ENCODE measurements at regions not wholly inside any gene's neighbourhood (a gene's known extent, or its start where the extent isn't known, plus 50 kb on each side); places are given as distances from the start of the nearest gene placed in this dataset.

DNA sequence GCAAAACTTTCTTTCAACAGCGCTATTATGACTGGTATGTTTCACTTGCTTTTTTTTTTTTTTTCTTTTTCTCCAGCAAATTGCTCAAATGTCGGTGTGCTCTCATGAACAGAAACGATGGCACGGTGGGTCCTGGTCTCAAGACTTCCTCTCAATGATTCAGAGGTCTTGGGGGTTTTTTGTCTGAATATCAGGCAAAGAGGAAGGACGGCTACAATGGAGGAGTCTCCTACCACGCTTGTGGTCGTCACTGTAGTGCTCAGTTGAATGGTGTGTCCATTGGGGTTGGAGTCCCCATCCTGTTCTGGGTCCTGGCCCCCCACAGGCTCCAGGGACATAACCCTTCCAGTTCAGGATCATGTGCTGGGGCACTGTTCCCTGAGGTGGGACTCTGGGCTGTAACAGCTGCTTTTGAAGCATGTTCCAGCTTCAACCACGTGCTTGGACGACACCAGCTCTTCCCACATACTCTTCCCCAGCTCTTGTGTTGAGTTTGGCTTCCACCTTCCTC lies 266.7 kb upstream of the KLF6 start:
- no peak for DNase-seq (ENCODE audit: low spot score)

DNA sequence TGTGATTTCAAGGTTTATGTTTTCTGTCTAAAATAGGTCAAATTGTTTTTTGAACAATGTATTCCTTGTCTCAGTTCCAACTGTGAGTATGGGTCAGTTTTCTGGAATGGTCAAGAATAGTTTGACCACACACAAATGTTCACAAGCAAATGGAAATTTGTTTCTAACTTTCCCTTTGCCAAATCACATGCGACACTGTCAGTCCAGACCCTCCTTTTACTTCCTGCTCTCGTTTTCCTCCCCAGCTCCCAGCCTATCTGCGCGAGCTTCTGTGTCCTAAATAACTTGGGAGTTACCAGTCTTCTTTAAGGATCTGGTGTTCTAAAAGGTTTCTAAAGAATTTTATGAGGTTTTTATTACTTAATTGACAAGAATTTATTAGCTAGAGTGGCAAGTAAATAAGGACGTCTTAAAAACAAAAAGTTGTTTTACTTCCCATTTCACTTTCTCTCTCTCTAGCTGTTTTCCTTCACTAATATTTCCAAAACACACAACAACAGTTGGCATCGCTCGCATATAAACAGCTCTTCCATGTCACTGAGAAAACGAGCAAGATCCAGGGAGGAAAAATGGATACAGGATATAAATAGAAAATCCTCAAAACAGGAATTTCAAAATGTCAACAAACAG lies 266.1 kb upstream of the KLF6 start:
- no peak for DNase-seq (ENCODE audit: low spot score)

DNA sequence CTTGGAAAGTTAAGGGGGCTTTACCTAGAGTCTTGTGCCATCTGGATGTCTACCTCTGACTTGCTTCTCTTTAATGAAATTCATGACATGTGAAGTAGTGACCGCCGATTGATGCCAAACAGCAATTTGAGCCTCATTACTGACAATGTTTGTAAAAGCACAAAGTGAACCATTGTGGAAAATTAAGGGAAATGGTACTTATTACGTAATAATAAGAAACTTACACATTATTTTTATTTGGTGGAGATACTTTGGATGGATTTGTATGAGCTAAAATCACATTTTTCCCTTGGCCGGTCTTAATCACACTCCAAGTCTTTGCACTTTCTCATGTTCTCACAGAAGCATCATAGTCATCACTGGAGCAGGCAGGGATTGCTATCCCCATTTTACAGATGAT lies 265.1 kb upstream of the KLF6 start:
- no peak for DNase-seq (ENCODE audit: low spot score)

DNA sequence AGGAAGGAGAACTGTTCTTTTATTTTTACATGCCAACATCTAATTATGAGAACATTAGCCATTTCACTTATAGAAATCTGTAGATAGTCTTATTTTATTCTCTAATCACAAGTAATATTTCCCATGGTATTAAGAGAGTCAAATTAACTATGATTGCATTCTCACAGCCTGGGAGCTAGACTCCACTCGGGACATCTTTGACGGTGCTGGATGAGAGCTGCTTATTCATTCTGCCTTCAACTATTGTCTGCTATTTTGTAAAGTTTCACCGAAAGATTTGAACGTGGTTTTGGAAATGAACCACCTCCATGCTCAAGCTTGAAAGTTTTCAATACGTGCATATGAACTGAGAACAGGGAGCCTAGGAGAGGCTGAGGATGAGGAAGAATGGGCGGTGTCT lies 264.3 kb upstream of the KLF6 start:
- DNase-seq (ENCODE audit: low spot score) = no peak

DNA sequence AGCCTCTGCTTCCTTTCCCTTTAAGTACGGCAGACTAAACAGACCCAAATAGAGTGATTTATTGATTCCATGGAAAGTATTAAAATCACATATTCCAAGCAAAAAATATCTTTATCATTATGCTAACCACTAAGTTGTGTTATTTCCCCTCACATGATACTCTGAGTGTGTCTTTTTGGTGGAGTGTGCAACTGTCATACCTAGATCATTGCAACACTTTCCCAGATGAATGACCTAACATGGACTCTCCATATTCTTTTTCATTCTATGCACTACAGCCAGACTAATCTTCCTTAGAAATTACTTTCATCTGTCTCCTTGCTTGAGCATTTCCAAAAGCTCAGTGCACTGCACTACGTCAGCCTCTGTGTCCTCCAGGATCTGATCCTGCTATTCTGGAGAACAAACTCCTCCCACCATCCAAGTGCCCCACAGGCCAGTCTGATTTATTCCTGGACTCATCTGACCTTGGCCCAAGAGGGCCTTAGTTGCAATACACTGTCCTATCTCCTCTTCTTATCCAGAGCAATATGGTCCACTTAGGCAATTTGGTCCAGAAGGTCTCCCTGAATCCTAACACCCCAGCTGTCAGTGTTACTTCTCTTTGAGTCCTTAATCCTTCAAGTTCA lies 263.3 kb upstream of the KLF6 start:
- no peak for DNase-seq (ENCODE audit: low spot score)

DNA sequence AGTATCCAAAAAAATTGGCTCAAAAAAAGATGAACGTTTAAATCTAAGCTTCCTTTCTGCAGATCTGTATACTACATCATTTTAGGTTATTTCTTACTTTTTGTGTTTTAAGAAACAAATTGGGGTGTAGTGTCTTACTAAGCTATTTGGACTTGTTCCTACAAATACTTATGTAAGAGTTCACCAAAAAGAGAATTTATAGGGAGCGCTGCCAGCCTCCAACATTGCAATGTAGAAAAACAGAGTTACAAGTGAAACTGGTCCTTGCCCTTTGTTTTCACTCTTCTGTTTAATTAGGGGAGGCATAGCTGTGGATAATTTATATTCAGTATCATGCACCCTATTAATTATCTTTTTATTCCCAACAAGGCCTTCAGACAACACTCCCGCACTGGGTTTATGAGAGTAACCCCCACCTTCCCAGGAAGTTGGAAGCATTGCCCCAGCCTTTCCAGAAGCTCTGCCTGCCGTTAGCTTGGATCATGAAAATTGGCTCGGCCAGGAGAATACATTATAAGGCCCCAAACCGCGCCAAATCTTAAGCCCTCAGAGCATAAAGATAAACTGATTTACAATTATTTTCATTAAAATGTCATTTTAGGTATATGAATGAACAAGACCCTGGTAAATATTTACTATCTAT lies 261.8 kb upstream of the KLF6 start:
- DNase-seq (ENCODE audit: low spot score) = no peak

DNA sequence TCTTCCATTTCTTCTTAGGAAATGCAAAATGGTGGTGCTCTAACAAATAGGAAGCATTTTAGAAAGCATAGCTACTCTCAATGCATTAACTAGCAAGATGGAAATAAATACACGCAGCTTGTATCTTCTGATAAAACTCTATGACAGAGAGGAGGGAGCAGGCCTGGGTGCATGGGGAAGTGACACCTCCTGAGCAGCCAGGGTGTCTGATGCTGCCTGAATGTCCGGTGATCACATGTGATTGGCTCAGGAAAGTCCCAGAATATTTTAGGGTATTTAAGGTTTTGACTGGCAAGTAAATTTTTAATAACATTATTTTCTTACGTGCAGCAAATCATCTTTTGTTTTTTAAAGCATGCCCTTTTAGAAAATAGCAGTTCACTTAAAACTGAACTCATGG lies 261.0 kb upstream of the KLF6 start:
- no peak for DNase-seq (ENCODE audit: low spot score)

DNA sequence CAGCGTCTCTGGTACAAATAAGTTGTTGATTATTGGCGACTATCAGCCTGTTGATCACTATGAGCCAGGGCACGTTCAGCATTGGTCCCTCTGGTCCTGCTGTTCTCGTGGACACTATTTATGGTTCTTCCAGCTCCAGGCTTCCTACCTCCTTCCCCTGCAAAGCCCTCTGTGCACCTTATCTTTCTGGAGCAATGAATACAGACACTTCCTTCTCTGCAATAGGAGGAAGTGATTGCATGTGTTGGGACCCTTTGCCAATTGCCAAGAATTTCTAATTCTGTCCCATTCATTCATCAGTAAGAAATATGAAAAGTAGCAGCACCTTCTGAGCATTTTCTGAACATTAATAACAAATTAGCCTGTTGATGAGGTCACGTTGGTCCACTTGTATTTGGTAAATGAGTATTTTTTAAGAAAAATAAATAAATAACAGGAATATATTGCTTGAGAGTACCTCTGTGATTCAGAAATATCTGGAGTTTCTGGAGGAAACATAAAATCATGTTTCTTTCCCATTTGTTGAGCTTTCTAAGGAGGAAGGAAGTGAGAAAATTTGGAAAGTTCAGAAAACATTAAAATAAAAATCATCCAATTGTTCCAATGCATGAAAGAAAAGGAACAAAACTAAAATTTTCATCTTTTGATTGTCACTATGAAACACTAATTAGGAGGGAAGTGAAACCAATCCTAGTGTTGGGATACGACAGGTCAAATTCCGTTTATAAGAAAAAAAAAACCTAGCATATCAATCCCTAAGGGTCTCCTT lies 259.1 kb upstream of the KLF6 start:
- no peak for DNase-seq (ENCODE audit: low spot score)

DNA sequence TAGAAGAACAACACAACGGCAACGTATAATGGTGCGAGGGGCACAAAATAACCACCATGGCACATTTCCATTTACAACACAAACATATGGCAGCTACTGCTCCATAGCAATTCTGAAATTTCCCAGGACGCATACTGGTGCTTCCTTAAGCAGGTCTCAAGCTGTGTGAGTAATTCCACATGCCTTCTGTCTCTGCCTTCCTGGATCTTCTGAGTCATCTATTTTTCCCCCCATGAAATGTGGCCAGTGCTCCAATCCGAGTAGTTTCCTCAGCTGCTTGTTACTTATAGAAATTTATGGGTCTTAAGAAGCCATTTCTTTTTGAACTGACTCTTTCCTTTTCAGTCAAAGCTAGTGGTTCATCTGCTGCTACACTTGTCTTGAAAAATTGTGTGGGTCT lies 256.6 kb upstream of the KLF6 start:
- DNase-seq (ENCODE audit: low spot score) = no peak

DNA sequence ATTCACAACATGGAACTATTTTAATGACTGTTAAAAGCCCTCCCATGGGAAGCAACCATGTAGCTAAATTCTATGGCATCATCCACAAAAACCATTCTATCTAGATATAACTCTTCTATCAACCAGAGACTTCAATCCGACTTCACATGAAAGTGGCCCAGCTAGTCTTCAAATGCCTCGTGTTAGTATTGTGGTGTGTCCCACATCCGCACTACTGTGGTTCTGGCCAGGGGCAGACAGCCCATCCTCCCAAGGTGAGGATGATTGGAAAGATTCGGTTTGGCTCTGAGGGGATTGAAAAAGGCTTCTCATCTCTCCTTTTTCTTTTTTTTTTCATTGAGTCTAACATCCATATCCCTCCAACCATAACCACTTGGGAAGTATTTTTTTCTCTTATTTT lies 253.0 kb upstream of the KLF6 start:
- no peak for DNase-seq (ENCODE audit: low spot score)

DNA sequence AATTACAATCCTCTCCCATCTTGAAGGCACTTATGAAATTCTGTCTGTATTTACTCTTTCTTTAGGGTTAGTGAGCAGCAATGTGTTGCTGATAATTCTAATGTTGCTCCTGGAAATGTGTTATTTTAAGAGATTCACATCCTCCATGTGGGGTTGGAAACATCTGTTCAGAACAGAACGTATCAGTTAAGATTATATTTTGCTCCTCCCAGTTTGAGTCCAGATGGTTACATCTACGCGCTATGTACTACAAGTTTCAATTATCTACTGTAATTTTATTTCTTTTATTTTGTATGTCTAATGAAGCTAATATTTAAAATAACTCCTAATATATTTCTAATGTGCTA lies 250.6 kb upstream of the KLF6 start:
- DNase-seq (ENCODE audit: low spot score) = no peak

DNA sequence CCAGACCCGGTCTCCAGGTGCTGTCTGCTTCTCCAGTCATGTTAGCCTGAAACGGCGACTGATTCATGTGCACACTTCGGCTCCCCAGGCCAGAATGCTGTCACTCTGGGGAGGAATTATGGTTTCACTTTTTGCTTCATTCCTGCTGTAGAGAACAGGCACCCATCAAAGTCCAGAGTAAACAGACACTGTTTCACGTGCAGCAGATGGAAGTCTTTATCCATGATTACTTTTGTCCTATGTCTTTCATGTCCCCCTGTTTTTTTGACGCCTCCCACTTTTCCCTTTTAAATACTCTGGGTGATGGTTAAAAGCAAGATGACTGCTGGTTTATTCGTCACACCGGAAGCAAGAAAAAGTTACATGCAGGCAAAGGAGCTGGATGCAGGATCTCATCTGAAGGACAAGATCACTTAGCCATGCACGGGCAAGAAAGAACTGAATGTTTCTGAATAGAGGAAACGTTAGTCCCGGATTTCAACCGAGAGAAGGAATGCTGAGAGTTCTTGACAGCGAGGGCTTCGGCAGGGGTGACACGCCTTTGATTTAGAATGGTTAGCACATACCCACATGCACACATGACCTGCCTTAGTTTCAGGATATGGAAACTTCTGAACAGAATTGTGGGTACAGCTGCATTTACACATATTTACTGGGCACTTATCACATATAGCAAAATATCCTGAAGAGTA lies 250.0 kb upstream of the KLF6 start:
- peak; percentile 26 for DNase-seq (ENCODE audit: low spot score)

DNA sequence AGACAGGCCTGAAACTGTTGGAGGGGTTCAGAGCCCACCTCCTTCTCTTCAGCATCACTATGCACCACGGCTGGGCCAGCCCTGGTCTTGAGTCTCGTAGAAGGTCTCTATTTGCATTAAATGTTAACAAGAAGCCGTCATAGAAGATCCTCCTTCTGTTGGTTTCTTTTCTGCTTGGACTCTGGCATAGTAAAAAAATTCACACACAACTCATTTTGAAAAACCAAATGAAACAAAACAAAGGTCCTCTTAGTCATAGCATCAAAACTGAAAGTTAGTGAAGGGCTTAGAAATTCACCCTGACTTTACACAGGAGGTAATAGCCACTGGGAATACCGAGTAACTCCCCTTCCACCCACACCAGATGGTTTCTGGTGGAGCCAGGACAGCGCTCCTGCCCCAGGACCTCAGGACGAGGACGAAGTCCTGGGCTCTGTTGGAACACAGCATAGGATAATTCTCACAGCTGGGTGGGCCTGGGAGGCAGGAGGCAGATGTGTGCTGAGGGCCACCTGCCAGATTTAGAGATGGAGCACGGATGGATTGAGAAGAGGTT lies 248.4 kb upstream of the KLF6 start:
- DNase-seq (ENCODE audit: low spot score) = peak; percentile 38

DNA sequence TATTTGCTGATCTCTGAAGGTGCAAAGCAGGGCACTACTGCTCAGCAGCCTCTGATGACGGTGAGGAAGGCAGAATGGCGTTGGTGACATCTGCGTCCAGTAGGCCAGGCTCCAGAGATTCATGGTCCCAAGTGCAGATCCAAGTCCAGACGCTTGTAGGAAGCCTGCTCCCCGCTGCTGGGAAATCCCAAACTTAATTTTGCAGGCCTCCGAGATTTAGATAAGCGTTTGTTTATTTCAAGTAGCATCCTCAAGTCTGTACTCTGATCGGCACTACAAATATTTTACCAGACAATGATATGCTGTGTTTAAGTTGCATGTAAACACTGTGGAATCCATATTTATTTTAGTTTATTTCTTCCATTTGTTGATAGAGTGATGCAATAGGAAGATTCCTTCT lies 244.9 kb upstream of the KLF6 start:
- no peak for DNase-seq (ENCODE audit: low spot score)

DNA sequence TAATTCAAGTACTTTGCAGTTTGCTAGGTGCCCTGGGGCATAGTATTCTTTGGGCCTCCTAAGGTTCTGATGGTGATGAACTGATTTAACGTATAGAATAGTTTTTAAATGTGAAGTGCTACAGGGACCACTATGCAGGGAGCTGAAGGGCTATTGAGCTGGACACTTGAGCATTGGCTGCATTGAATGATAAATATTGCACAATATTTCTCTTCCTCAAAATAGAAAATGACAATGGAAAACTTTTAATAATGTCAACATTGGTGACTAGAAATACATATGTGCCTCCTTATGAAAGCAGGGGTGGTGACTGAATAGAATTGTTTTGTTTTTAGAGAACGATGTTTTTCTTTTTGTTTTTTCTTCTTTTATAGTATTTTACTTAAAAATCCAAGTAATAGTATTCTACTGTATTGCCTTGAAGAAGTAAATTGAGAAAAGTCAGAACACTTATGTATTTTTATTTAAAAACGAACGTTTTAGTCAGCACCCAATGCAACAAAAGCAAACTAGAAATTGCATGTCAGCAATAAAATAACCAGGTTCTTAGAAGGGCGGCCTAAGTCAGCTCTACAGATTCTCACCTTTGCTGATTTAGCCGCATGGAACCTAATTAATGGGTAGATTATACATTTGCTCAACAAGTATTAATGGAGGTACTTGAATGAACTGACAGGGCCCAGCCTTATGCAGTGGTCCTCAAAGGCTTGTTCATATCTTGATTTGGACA lies 244.0 kb upstream of the KLF6 start:
- DNase-seq (ENCODE audit: low spot score) = no peak

DNA sequence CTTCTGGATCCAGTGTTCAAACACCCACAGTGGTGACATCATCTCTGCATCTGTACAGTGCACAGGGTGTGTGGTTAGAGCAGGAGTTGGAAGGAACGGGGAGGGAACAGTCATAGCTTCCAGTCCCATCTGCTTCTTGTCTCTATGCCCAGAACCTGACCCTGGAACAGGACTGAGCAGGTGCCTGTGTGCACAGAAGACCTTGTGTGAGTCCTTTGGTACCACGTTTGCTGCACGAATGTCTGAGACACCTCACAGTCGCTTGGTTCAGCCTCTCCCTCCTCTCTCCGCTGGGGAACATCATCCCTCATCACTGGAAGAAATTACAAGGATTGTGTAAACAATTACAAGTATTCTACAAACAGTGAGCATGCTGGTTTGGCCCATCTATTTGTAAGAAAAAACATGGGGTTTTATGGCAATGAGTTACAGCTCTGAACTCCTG lies 243.0 kb upstream of the KLF6 start:
- DNase-seq (ENCODE audit: low spot score) = no peak

DNA sequence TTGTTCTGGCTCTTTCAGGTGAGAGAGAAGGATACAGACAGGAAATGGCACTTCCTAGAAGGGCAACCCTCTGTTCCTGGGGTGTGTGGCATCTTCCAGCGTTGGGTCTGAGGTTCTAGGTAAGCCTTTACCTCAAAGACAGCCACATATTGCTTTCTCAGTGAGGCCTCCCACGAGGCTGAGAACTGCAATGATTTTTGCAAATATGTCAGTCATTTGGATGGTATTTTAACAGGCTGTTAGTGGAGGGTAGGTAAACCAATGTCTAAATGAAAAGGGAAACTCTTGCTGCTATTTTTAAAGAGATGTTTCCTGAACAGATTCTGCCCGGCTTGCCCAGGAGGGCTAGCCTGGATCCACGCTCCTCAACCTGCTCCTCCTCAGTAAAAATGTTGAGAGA lies 240.3 kb upstream of the KLF6 start:
- no peak for DNase-seq (ENCODE audit: low spot score)

DNA sequence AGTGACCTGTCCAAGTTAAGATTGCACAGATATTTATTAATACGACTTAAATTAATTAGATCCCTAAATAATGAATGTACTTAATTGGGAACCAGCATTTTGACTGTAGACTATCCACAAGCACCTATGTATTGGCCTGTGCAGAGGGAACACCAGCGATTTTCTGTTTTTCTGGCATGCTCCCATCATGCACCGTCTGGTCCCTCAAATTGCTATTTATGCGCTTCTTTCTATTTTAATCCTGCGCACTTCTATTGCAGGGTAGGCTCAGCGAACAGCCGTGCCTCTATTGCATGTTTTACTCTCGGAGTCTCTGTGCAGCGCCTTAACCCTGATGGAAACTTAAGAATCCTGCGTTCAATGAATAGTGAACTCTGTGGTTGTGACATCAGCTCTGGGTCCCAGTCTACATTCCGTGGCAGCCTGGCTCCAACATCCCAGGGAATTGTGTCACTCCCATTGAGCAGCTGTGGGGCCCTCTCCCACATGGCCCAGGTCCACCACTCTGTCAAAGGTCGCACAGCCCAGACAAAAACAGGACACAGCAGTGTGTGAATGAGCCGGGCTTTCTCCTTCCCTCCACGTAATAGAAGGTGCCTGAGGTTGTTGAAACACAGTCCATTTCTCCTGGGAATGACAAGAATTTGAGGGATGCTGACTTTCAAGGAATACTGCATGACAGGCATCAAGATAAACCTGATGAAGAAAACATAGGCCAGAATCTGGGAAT lies 239.7 kb upstream of the KLF6 start:
- no peak for DNase-seq (ENCODE audit: low spot score)

DNA sequence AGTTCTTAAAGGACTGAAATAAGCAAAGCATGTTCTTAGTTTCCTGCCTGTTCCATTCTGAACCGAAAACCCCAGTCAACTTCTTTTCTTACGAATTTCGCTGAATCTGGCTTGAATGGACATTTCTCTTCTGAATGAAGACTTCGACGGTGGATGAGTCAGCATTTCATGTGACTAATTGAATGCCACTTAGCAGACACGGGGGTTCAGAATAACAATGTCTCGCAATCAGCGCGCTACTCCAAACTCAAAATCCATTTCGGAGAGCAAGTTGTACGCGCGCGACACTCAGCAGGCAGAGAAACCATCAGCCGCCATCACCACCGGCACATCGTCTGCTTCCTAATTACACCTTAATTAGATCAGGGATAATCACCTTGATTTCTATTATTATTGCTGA lies 239.0 kb upstream of the KLF6 start:
- no peak for DNase-seq (ENCODE audit: low spot score)

DNA sequence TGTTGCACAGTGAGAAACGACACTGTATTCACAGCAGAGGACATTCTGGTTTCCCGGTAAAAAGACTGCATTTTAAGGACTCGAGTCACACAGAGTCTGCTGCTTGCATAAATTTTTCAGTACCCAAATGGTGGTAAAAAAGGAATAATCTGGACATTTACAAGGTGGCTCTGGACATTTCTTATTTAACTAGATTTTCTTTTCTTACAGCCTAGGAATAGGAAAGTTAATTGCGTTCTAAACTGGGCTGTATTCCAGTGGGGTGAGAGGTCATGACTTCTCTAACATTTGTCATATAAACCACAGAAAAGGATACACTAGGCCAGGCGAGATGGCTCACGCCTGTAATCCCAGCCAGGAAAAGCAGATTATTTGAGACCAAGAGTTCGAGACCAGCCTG lies 237.5 kb upstream of the KLF6 start:
- DNase-seq (ENCODE audit: low spot score) = no peak

DNA sequence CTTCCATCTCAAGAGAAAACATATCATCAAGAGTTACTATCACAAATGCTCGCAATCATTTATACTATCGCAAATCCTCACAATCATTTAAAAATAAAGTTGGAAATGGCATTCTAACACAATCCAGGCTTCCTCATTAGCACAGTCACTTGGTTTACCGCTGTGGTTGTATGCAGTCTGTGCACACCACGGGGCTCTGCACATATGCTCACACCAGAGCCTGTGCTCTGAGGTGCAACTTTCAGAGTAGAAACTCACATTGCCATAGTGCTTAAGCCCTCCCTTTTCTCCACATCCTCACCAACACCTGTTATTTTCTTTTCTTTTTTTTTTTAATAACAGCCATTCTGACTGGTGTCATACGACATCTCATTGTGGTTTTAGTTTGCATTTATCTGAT lies 235.6 kb upstream of the KLF6 start:
- no peak for DNase-seq (ENCODE audit: low spot score)
